ENCODE measurements at regions not wholly inside any gene's neighbourhood (a gene's known extent, or its start where the extent isn't known, plus 50 kb on each side); places are given as distances from the start of the nearest gene placed in this dataset.

- TF ChIP-seq CTCF (IDR thresholded peaks at IDR 0.05) (no peak), POLR2A (IDR thresholded peaks at IDR 0.05) (no peak)
Observed at GRCh38 chr4:13219971-13220370, 264.2 kb downstream of the RAB28 start.

Measured in heart left ventricle (tissue), 13 donors.